Loucy (cell line): ENCODE measurements at regions not wholly inside any gene's neighbourhood (a gene's known extent, or its start where the extent isn't known, plus 50 kb on each side); places are given as distances from the start of the nearest gene placed in this dataset.

Experiments
- H2AFZ ChIP-seq: fragments of 200-600 bp; sonication (generic); 2 replicates; pipeline ENCODE4 v1.6.0; 2016; ENCODE audit warnings: antibody characterized with exemption, mild to moderate bottlenecking, low read length, moderate library complexity
- H3F3A ChIP-seq: fragments of 200-600 bp; 2 replicates; pipeline ENCODE4 v1.6.0; 2016; ENCODE audit warnings: antibody characterized with exemption, low read depth, mild to moderate bottlenecking
- H3K27me3 ChIP-seq: fragments of 200-600 bp; sonication (generic); 2 replicates; pipeline ENCODE4 v1.6.1; 2014; ENCODE audit warnings: low read length, mild to moderate bottlenecking; ENCODE audit not compliant: insufficient read depth, poor library complexity, severe bottlenecking
- H3K36me3 ChIP-seq: fragments of 200-600 bp; sonication (generic); 2 replicates; pipeline ENCODE4 v1.6.1; 2016; ENCODE audit warnings: low read length; ENCODE audit not compliant: insufficient read depth
- H3K4me1 ChIP-seq: fragments of 200-600 bp; sonication (generic); 2 replicates; pipeline ENCODE4 v1.5.1; 2014; ENCODE audit warnings: low read length, mild to moderate bottlenecking; ENCODE audit not compliant: insufficient read depth, poor library complexity, severe bottlenecking
- H3K4me2 ChIP-seq: fragments of 200-600 bp; sonication (generic); 2 replicates; pipeline ENCODE4 v1.6.0; 2014; ENCODE audit warnings: antibody characterized with exemption, low read length, low read depth, mild to moderate bottlenecking; ENCODE audit not compliant: poor library complexity, severe bottlenecking
- H3K4me3 ChIP-seq: fragments of 200-600 bp; sonication (generic); 2 replicates; pipeline ENCODE4 v1.5.1; 2014; ENCODE audit warnings: low read length, mild to moderate bottlenecking, mixed read lengths; ENCODE audit not compliant: poor library complexity, severe bottlenecking
- H3K79me2 ChIP-seq: fragments of 200-600 bp; sonication (generic); 2 replicates; pipeline ENCODE4 v1.6.1; 2014; ENCODE audit warnings: low read length; ENCODE audit not compliant: insufficient read depth
- H3K9ac ChIP-seq: fragments of 200-600 bp; sonication (generic); 2 replicates; pipeline ENCODE4 v1.6.0; 2014; ENCODE audit warnings: mild to moderate bottlenecking, low read depth, low read length, moderate library complexity; ENCODE audit not compliant: poor library complexity, severe bottlenecking
- H3K9me2 ChIP-seq: fragments of 200-600 bp; sonication (generic); replicated peaks from 2 replicates; pipeline ENCODE4 v1.6.1; 2016; ENCODE audit warnings: low read depth, low read length, mixed read lengths
- H3K9me3 ChIP-seq: fragments of 200-600 bp; sonication (generic); 2 replicates; pipeline ENCODE4 v1.6.1; 2014; ENCODE audit warnings: mild to moderate bottlenecking, antibody characterized with exemption, low read length, low read depth; ENCODE audit not compliant: insufficient read depth
- H4K20me1 ChIP-seq: fragments of 200-600 bp; sonication (generic); 2 replicates; pipeline ENCODE4 v1.6.0; 2014; ENCODE audit warnings: antibody characterized with exemption, low read length, mild to moderate bottlenecking; ENCODE audit not compliant: insufficient read depth, poor library complexity, severe bottlenecking
- CTCF ChIP-seq: fragments of 200-600 bp; sonication (generic); conservative IDR thresholded peaks from 2 replicates; pipeline ENCODE4 v1.5.1; 2014; ENCODE audit warnings: mild to moderate bottlenecking, antibody characterized with exemption, low read length
- EZH2phosphoT487 ChIP-seq: fragments of 200-600 bp; IDR thresholded peaks from 2 replicates; pipeline ENCODE4 v1.6.1; 2018; ENCODE audit warnings: antibody characterized with exemption, mild to moderate bottlenecking, moderate library complexity, borderline replicate concordance

DNA sequence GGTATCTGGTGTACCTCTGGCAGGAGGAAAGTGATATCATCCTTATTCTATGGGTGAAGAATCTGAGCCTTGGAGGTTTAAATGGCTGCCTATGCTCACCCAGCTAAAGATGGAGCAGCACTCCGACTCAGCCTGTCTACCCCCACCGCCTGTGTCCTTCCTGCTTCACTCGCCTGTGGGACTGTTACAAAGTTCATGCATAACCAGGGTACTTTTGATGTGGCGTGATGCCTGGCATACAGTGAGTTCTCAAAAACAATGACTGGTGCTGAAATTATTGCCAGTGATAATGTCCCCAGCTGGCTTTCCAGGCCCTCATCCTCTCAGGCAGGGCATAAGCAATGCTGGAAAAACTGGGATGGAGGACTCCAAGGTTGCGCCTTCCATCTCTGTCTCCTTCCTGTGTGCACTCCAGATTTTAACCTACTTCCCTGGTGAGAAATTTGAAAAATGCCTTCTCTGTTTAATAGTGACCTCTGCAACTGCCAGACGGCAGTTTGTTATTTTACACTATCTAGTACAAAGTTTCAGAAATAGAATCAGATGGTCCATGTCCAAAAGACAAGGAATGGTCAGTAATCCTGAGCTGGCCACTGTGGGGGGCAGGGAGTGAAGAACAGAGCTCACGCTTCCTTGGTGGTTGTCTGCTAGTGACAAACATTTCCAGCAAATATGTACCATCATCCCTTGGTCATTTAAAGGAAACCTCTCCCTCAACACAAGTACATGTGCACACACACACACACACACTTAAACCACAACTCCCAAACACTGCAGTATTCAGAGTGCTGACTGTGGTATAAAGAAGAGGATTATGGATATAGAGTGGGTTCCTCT is 86.5 kb upstream of the NMNAT3 start:
- no peaks in the 10 kb centered on the region for H4K20me1 ChIP-seq
- H3K79me2 ChIP-seq = no peaks in the 10 kb centered on the region
- no peaks in the 10 kb centered on the region for H3F3A ChIP-seq
- no peak overlapping the region for H3K9ac ChIP-seq
- H3K9me2 ChIP-seq = no peaks in the 10 kb centered on the region
- H2AFZ ChIP-seq = peak overlapping the region; percentile 51; the same call in 1 of the 2 replicates
- H3K36me3 ChIP-seq = no peaks in the 10 kb centered on the region
- H3K4me2 ChIP-seq = peak overlapping the region; percentile 42
- no peaks in the 10 kb centered on the region for H3K27me3 ChIP-seq
- TF ChIP-seq EZH2phosphoT487 = no peak
- no peak for TF ChIP-seq CTCF
- H3K9me3 ChIP-seq = no peaks in the 10 kb centered on the region
- peaks cover 16% of the 10 kb centered on the region for H3K4me1 ChIP-seq
- no peak overlapping the region for H3K4me3 ChIP-seq

DNA sequence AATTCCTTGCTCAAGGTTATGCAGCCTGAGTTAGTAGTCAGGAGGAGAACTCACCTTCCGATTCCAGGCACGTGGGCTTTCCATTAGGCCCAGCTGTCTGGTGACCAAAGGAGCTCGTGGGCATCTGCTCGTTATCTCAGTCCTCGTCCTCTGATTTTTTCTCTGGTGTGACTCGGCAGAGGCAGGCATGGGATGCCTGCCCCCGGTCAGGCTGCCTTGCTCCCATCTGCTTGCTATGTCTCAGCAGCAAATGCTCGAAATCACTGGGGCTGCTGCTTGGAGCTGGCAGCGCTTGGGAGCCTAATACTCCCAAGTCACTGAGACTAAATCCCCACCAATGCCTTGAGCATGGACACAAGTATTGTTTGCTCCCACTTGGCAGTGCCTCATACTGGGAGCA is 84.5 kb upstream of the NMNAT3 start:
- no peak overlapping the region for H3K4me3 ChIP-seq
- peaks cover 16% of the 10 kb centered on the region for H3K4me1 ChIP-seq
- H3K9me3 ChIP-seq = no peaks in the 10 kb centered on the region
- no peaks in the 10 kb centered on the region for H3K27me3 ChIP-seq
- no peaks in the 10 kb centered on the region for H3K79me2 ChIP-seq
- TF ChIP-seq CTCF = no peak
- TF ChIP-seq EZH2phosphoT487 = no peak
- no peaks in the 10 kb centered on the region for H4K20me1 ChIP-seq
- no peak overlapping the region for H3K9ac ChIP-seq
- no peaks in the 10 kb centered on the region for H3F3A ChIP-seq
- no peaks in the 10 kb centered on the region for H3K36me3 ChIP-seq
- H3K9me2 ChIP-seq = no peaks in the 10 kb centered on the region
- H3K4me2 ChIP-seq = no peak overlapping the region
- no peak overlapping the region for H2AFZ ChIP-seq

DNA sequence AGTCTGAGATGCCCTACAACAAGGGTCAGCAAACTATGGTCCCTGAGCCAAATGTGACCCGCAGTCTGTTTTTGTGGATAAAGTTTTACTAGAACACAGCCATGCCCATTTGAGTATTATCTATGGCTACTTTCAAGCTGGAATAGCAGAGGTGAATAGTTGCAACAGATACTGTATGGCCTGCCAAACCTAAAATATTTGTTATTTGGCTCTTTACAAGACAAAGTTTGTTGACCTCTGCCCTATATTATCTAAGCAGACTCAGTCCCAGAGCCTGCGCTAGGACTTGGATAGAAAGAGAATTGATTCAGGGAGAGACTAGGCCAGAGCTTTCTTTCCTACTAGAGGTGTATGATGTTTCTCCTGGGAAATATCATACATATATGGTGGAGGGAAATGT is 81.7 kb upstream of the NMNAT3 start:
- Histone ChIP-seq H3K9me2 (no peaks in the 10 kb centered on the region), H4K20me1 (no peaks in the 10 kb centered on the region), H3K9ac (no peak overlapping the region), H3K79me2 (no peaks in the 10 kb centered on the region), H3K9me3 (no peaks in the 10 kb centered on the region), H3K4me3 (no peak overlapping the region), H3F3A (no peaks in the 10 kb centered on the region), H3K27me3 (no peaks in the 10 kb centered on the region), H3K4me2 (no peak overlapping the region), H3K4me1 (peaks cover 13% of the 10 kb centered on the region), H2AFZ (no peak overlapping the region), H3K36me3 (no peaks in the 10 kb centered on the region)
- no peak for TF ChIP-seq CTCF
- no peak for TF ChIP-seq EZH2phosphoT487
